ENCODE measurements at regions not wholly inside any gene's neighbourhood (a gene's known extent, or its start where the extent isn't known, plus 50 kb on each side); places are given as distances from the start of the nearest gene placed in this dataset.

DNA sequence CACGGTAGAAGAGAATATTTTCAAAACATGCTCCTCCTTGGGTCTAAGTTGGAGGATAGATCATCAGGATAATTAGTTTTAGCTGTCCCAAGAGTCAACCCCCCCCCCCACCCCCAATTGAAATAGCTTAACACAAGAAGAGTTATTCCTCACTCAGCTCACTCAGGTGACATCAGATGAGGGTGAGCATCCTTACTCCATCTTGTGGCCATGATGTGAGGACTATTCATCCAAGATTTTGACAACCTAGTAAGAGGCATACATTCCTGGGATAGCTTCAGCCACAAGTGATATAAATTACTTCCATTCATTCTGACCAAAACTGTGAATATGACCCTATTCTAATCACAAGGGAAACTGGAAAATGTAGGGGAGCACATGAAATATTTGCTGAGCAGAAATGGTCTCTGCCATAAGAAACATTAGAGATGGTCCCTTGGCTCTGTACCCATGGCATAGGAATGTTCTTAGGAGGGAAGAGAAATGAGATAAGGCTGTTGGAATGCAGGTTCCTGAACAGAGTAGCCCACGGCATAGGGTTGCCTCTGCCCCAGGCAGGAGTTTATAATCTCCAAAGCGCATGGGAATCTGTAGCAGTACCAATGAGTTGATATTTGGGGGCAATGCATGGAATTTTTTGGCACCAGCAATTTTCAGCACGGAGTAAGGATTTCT, 257.2 kb downstream of the CYRIA start:
- DNase-seq: no peak

DNA sequence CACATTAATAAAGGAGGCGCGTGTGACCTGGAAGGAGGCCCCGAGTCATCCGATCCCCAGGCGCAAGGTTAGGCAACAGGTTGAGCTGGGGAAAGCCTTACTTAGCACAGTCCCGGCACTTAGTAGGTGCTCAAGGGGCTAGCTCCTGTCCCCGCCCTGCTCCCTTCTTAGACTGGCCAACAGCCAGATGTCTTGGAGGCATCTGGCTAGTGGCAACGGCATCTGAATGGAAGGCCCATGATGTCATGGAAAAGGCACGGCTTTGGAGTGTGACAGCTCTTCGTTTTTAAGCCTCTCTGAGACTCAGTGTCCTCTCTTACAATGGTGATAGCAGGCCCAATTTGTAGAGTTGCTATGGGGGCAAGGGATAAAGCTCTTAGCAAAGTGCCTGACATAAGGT, 258.3 kb downstream of the CYRIA start:
- DNase-seq: no peak

GRCh38 chr2:16406496-16407289, 258.9 kb downstream of the CYRIA start:
- DNase-seq: no peak

GRCh38 chr2:16405551-16405950, 260.1 kb downstream of the CYRIA start:
- no peak for DNase-seq

DNA sequence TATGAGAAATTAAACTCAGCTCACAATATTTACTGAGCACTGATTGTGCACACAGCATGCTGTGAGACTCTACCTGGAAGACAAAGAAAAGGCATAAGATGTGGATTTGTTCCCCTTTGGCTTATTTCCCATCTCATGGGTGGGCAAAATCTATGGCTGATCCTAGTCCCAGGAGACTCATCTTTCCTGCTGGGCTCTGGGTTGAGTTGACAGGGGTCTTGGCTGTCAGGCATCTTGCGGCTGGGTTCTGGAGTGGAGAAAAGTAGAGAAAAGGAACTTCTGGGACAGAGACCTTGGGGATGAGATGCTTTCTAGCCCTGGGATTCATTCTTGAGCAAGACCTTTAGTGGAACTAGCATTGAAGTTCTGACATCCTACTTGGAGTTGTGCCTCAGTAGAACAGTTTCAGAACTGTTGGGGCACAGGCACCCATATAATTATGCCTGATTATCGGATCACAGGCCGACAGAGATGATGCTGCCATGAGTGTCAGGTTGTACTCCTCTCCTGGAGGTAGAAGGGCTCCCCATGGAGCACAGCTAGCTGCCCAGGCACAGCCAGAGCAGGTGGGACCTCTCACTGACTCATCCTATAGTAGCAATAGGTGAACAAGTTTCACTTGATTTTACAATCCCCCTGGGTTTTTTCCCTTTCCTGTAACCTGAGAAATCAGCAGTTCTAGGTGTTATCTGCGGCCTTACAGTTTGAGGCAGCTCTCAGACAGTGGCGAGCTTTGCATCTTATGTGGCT, 260.9 kb downstream of the CYRIA start:
- no peak for DNase-seq

DNA sequence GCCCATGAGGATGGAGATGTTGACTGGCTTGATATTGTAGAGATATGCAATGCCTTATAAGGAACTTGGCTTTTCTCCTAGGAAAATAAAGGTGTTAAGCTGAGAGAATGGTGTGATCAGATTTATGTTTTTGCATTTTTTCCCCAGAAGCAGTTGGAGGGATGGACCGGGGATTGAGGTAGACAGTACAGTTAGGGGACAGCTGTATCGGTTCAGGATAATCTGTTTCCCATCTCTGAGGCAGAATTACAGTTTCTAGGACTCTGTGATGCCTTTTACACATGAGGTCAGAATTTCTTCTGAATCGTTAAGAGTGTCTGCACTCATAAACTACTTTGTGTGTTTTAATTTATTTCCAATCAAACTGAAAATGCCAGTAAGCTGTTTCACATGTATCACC, 261.5 kb downstream of the CYRIA start:
- DNase-seq: no peak

DNA sequence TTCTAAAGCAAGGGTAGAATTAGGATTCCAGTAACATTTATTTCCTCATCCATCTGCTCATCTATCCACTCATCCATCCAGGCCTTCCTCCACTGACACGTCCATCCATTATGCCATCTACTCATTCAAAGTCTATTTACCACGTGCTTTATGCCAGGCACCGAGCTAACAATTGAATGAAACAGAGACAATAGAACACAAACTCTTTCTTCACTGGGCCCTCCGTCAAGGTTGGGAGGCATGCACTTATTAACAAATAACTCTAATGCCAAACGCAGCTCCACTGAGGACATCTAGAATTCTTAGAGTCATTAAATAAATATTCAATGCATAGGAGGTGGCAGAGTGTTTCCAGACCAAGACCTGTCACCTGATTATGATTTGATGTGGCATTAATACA, 262.7 kb downstream of the CYRIA start:
- no peak for DNase-seq

DNA sequence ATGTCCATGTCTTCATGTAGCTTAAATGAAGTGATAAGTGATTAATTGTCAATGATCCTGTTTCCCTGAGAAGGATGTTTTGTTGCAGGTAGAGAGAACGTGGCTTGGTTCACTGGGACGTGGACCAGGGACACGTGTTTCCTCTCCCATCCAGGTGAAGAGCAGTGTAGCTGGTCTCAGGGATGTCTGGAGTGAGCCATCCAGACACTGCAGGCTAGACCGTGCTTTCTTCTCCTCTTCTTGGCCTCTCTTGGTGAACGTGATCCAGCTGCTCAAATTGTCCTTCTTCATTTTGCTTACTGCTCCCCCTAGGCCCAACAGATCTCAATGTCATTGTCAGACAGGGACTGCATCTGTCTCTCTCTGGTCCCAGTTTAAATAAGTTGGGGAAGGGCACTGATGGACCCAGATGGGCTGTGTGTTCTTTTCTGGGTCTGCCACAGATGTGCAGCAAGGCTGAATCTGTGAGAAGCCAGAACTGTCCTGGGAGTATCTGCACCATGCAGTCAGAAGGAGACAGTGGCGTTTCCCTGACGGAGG, 263.8 kb downstream of the CYRIA start:
- DNase-seq: no peak

DNA sequence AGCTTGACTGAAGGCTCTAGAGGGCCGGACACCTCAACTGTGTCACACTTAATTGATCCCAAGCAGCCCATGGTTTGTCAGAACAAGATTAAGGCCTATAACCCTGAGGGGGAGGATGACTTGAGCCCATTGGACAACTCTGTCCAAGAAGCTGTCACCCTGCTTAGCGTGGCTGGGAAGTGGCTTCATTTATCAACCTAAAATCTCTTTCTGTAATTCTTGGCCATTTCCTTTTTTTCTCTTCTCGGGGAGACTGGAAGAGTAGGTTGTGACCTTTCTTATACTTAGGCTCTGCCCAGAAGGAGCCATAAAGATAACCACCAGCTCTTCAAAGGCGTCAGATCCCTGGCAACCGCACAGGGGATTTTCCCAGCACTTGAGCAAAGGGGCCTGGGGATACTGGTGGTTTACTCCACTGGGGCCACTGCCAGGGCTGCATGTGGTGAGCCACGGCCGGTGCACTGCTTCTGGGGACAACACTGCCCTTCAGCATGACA, 265.5 kb downstream of the CYRIA start:
- no peak for DNase-seq

- DNase-seq: no peak
Observed at GRCh38 chr2:16398486-16399043, 267.1 kb downstream of the CYRIA start.

GRCh38 chr2:16397681-16398475, 267.8 kb downstream of the CYRIA start:
- no peak for DNase-seq

DNA sequence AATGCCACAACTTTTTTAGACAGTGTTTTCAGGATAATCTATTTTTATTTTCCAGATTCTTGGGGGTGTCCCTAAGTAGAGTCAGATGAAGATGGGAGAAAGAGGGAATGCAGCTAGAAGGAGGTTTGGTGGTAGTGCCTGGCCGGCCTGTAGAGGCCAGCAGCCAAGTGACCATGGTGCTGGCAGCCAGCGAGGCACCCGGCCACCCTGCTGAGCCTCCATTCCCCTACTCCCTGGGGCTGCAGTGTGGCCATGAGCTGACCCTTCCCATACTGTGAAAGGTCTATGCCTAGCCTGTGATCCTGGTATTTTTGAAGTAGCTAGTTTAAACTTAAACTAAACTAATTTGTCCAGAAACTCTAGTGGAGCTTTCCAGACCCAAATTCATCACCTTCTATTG, 268.6 kb downstream of the CYRIA start:
- no peak for DNase-seq

- no peak for DNase-seq
Observed at GRCh38 chr2:16396171-16396570, 269.5 kb downstream of the CYRIA start.

DNA sequence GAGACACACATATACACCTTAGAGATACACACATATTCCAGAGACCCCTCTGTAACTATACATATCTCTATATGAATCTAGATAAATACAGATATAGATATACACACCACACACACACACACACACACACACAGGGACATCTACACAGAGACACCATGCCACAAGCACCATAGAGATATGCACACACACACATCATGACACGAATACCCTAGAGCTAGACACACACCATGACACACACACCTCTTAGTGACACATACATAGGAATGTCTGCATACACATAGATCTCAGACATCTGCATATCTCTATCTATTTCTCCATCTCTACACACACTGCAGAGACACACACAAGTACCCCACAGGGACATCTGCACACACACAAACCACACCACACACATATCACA, 270.0 kb downstream of the CYRIA start:
- no peak for DNase-seq

GRCh38 chr2:16394986-16395550, 270.6 kb downstream of the CYRIA start:
- no peak for DNase-seq

GRCh38 chr2:16394072-16394985, 271.3 kb downstream of the CYRIA start:
- DNase-seq: no peak

DNA sequence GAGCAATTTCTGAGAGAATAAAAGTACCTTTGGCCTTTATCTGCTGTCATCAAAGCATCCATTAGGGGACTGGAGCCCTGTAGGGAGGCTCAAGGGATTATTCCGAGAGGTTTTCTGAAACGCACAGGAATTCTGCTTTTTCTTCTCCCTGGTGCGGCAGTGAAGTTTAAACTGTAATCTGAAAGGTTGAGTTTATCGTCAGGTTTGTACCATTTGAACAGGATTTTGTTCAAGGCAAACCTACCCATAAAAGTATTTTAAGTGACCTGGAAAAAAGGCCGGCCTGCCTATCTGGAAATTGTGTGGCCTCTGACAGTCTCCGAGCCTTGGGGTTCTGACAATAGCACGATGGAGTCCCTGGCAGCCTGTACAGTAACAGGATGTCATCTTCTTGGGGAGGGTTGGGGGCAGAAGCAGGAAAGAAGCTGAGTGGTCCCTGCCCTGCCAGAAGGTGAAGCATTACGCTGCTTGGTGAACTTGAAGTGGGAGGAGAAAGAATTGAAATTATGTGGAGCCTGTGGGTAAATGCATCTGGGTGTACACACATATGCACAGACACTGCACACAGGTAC, 272.0 kb downstream of the CYRIA start:
- DNase-seq: no peak

GRCh38 chr2:16392647-16393499, 272.8 kb downstream of the CYRIA start:
- no peak for DNase-seq

- DNase-seq: no peak
Observed at GRCh38 chr2:16391986-16392385, 273.6 kb downstream of the CYRIA start.

Data from DMS79 (cell line).